ENCODE measurements at regions not wholly inside any gene's neighbourhood (a gene's known extent, or its start where the extent isn't known, plus 50 kb on each side); places are given as distances from the start of the nearest gene placed in this dataset.

DNA sequence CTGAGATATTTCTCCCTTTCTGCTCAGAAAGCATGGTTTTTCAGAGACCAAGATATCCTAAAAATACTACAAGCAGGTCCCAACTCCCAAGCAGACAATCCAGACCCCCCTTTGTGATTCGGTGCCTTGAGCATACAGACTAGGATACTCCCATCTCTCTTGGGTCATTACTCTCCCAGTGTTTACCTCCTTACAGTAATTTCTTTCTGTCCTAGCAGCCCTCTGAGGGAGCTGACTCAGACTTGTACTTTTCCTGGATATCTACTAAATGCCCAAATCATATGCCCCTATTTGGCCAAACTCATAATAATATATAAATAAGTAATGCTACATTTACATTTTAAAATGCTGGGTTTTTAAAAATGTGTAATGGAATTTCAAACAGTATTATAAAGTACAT lies 355.6 kb downstream of the LRIG3 start:
- TF ChIP-seq ELF1 (IDR thresholded peaks at IDR 0.05): no peak
- TF ChIP-seq, protein P1, sequence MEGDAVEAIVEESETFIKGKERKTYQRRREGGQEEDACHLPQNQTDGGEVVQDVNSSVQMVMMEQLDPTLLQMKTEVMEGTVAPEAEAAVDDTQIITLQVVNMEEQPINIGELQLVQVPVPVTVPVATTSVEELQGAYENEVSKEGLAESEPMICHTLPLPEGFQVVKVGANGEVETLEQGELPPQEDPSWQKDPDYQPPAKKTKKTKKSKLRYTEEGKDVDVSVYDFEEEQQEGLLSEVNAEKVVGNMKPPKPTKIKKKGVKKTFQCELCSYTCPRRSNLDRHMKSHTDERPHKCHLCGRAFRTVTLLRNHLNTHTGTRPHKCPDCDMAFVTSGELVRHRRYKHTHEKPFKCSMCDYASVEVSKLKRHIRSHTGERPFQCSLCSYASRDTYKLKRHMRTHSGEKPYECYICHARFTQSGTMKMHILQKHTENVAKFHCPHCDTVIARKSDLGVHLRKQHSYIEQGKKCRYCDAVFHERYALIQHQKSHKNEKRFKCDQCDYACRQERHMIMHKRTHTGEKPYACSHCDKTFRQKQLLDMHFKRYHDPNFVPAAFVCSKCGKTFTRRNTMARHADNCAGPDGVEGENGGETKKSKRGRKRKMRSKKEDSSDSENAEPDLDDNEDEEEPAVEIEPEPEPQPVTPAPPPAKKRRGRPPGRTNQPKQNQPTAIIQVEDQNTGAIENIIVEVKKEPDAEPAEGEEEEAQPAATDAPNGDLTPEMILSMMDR (IDR thresholded peaks at IDR 0.05): no peak
- TF ChIP-seq MXI1 (IDR thresholded peaks at IDR 0.05; ENCODE audit: low read depth, low read length): no peak
- TF ChIP-seq RFX5 (IDR thresholded peaks at IDR 0.05; ENCODE audit: low read length): no peak
- no peak for TF ChIP-seq TEAD4 (IDR thresholded peaks at IDR 0.05; ENCODE audit: borderline replicate concordance, insufficient read depth)
- TF ChIP-seq TAF1 (IDR thresholded peaks at IDR 0.05; ENCODE audit: borderline replicate concordance, low read depth, low read length): no peak
- no peak for TF ChIP-seq POLR2AphosphoS5 (IDR thresholded peaks at IDR 0.05; ENCODE audit: low read depth, low read length)
- TF ChIP-seq, protein P2, sequence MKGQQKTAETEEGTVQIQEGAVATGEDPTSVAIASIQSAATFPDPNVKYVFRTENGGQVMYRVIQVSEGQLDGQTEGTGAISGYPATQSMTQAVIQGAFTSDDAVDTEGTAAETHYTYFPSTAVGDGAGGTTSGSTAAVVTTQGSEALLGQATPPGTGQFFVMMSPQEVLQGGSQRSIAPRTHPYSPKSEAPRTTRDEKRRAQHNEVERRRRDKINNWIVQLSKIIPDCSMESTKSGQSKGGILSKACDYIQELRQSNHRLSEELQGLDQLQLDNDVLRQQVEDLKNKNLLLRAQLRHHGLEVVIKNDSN (IDR thresholded peaks at IDR 0.05; ENCODE audit: borderline replicate concordance, low read depth): no peak
- TF ChIP-seq, protein P3, sequence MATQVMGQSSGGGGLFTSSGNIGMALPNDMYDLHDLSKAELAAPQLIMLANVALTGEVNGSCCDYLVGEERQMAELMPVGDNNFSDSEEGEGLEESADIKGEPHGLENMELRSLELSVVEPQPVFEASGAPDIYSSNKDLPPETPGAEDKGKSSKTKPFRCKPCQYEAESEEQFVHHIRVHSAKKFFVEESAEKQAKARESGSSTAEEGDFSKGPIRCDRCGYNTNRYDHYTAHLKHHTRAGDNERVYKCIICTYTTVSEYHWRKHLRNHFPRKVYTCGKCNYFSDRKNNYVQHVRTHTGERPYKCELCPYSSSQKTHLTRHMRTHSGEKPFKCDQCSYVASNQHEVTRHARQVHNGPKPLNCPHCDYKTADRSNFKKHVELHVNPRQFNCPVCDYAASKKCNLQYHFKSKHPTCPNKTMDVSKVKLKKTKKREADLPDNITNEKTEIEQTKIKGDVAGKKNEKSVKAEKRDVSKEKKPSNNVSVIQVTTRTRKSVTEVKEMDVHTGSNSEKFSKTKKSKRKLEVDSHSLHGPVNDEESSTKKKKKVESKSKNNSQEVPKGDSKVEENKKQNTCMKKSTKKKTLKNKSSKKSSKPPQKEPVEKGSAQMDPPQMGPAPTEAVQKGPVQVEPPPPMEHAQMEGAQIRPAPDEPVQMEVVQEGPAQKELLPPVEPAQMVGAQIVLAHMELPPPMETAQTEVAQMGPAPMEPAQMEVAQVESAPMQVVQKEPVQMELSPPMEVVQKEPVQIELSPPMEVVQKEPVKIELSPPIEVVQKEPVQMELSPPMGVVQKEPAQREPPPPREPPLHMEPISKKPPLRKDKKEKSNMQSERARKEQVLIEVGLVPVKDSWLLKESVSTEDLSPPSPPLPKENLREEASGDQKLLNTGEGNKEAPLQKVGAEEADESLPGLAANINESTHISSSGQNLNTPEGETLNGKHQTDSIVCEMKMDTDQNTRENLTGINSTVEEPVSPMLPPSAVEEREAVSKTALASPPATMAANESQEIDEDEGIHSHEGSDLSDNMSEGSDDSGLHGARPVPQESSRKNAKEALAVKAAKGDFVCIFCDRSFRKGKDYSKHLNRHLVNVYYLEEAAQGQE (IDR thresholded peaks at IDR 0.05; ENCODE audit: low read depth, low read length): no peak
- TF ChIP-seq SMC3 (IDR thresholded peaks at IDR 0.05; ENCODE audit: low read depth, low read length): no peak
- TF ChIP-seq NFIC (IDR thresholded peaks at IDR 0.05; ENCODE audit: borderline replicate concordance): no peak
- TF ChIP-seq EZH2phosphoT487 (IDR thresholded peaks at IDR 0.05; ENCODE audit: borderline replicate concordance, low read depth): no peak
- no peak for TF ChIP-seq YY1 (IDR thresholded peaks at IDR 0.05; ENCODE audit: low read depth)
- TF ChIP-seq RXRA (IDR thresholded peaks at IDR 0.05; ENCODE audit: borderline replicate concordance, low read depth): no peak
